ENCODE measurements at regions not wholly inside any gene's neighbourhood (a gene's known extent, or its start where the extent isn't known, plus 50 kb on each side); places are given as distances from the start of the nearest gene placed in this dataset.
"Not testable (repeated sequence)": the region's sequence is repeated elsewhere in the genome, so short reads cannot be mapped to it uniquely, and the experiment has no call there.

GRCh38 chr5:39691993-39692392 is 267.2 kb upstream of the DAB2 start:
- DNase-seq: no peak
- CTCF ChIA-PET: no interaction called here
- intact Hi-C loops (cut with DNase I, micrococcal nuclease): no loop called here
- Mint-ChIP-seq H3K27me3 (peaks cover 20% of the 10 kb centered on the region), H3K27ac (no peak overlapping the region), H3K9me3 (ENCODE audit: low read depth) (no peaks in the 10 kb centered on the region), H3K36me3 (ENCODE audit: low read depth) (no peaks in the 10 kb centered on the region), H3K4me1 (no peaks in the 10 kb centered on the region), H3K4me3 (no peak overlapping the region)
- no peak for ATAC-seq
- POLR2A ChIA-PET: no interaction called here

- Mint-ChIP-seq H3K27me3 (peaks cover 20% of the 10 kb centered on the region), H3K27ac (no peak overlapping the region), H3K9me3 (ENCODE audit: low read depth) (no peaks in the 10 kb centered on the region), H3K4me1 (no peaks in the 10 kb centered on the region), H3K36me3 (ENCODE audit: low read depth) (no peaks in the 10 kb centered on the region), H3K4me3 (no peak overlapping the region)
- no peak for ATAC-seq
- intact Hi-C loops (cut with DNase I, micrococcal nuclease): no loop called here
- POLR2A ChIA-PET: no interaction called here
- DNase-seq: no peak
- CTCF ChIA-PET: interaction anchor here (0.6 kb wide), 1 partner anchor 16 kb away, joined by 3 read pairs; no protein-coding TSS in a partner anchor
Observed at GRCh38 chr5:39691136-39691535, 266.4 kb upstream of the DAB2 start.

- DNase-seq: no peak
- no peaks in the 10 kb centered on the region for H3K9me3 Mint-ChIP-seq (ENCODE audit: low read depth)
- ChIA-PET POLR2A (no interaction called here), CTCF (interaction anchor here (0.8 kb wide), 1 partner anchor 13 kb away, joined by 3 read pairs; no protein-coding TSS in a partner anchor)
- H3K4me3 Mint-ChIP-seq: no peak overlapping the region
- ATAC-seq: no peak
- intact Hi-C loops (cut with DNase I, micrococcal nuclease): no loop called here
- H3K27me3 Mint-ChIP-seq: peaks cover 17% of the 10 kb centered on the region
- H3K27ac Mint-ChIP-seq: no peak overlapping the region
- no peaks in the 10 kb centered on the region for H3K4me1 Mint-ChIP-seq
- H3K36me3 Mint-ChIP-seq (ENCODE audit: low read depth): no peaks in the 10 kb centered on the region
Observed at GRCh38 chr5:39689919-39690318, 265.1 kb upstream of the DAB2 start.

- H3K4me3 Mint-ChIP-seq: not testable (repeated sequence)
Observed at GRCh38 chr5:39687924-39688323, 263.1 kb upstream of the DAB2 start.

GRCh38 chr5:39680213-39680612 is 255.4 kb upstream of the DAB2 start:
- Mint-ChIP-seq H3K4me3 (no peak overlapping the region), H3K4me1 (no peaks in the 10 kb centered on the region), H3K27me3 (peaks cover 3% of the 10 kb centered on the region), H3K36me3 (ENCODE audit: low read depth) (no peaks in the 10 kb centered on the region), H3K9me3 (ENCODE audit: low read depth) (no peaks in the 10 kb centered on the region), H3K27ac (no peak overlapping the region)
- DNase-seq (no peak), ATAC-seq (no peak)
- ChIA-PET POLR2A (no interaction called here), CTCF (no interaction called here)
- intact Hi-C loops (cut with DNase I, micrococcal nuclease): no loop called here

More at GRCh38 chr5:39687924-39688323, 263.1 kb upstream of the DAB2 start:
- POLR2A ChIA-PET; CTCF ChIA-PET; H3K36me3 Mint-ChIP-seq (ENCODE audit: low read depth); H3K27ac Mint-ChIP-seq; H3K9me3 Mint-ChIP-seq (ENCODE audit: low read depth); intact Hi-C loops (cut with DNase I, micrococcal nuclease); DNase-seq; H3K4me1 Mint-ChIP-seq; ATAC-seq: not testable (repeated sequence)
- peaks cover 11% of the 10 kb centered on the region for H3K27me3 Mint-ChIP-seq

- Mint-ChIP-seq H3K9me3 (ENCODE audit: low read depth) (no peaks in the 10 kb centered on the region), H3K4me1 (no peaks in the 10 kb centered on the region), H3K4me3 (no peak overlapping the region), H3K27ac (no peak overlapping the region), H3K27me3 (peaks cover 6% of the 10 kb centered on the region), H3K36me3 (ENCODE audit: low read depth) (no peaks in the 10 kb centered on the region)
- ATAC-seq (no peak), DNase-seq (no peak)
- POLR2A ChIA-PET: no interaction called here
- intact Hi-C loops (cut with DNase I, micrococcal nuclease): no loop called here
- CTCF ChIA-PET: no interaction called here
Observed at GRCh38 chr5:39678534-39678933, 253.8 kb upstream of the DAB2 start.

GRCh38 chr5:39675676-39676075 is 250.9 kb upstream of the DAB2 start:
- POLR2A ChIA-PET: no interaction called here
- DNase-seq (no peak), ATAC-seq (no peak)
- intact Hi-C loops (cut with DNase I, micrococcal nuclease): no loop called here
- H3K36me3 Mint-ChIP-seq (ENCODE audit: low read depth): no peaks in the 10 kb centered on the region
- no peaks in the 10 kb centered on the region for H3K9me3 Mint-ChIP-seq (ENCODE audit: low read depth)
- no peak overlapping the region for H3K4me3 Mint-ChIP-seq
- no peak overlapping the region for H3K27ac Mint-ChIP-seq
- H3K4me1 Mint-ChIP-seq: no peaks in the 10 kb centered on the region
- H3K27me3 Mint-ChIP-seq: peaks cover 4% of the 10 kb centered on the region
- CTCF ChIA-PET: no interaction called here

- intact Hi-C loops (cut with DNase I, micrococcal nuclease): no loop called here
- DNase-seq (no peak), ATAC-seq (no peak)
- H3K4me1 Mint-ChIP-seq: no peaks in the 10 kb centered on the region
- H3K4me3 Mint-ChIP-seq: no peak overlapping the region
- peaks cover 6% of the 10 kb centered on the region for H3K27me3 Mint-ChIP-seq
- ChIA-PET POLR2A (no interaction called here), CTCF (no interaction called here)
- H3K9me3 Mint-ChIP-seq (ENCODE audit: low read depth): no peaks in the 10 kb centered on the region
- no peak overlapping the region for H3K27ac Mint-ChIP-seq
- no peaks in the 10 kb centered on the region for H3K36me3 Mint-ChIP-seq (ENCODE audit: low read depth)
Observed at GRCh38 chr5:39674209-39675082, 249.7 kb upstream of the DAB2 start.

GRCh38 chr5:39671561-39671961 is 246.8 kb upstream of the DAB2 start:
- no peak for ATAC-seq
- H3K27me3 Mint-ChIP-seq: peaks cover 6% of the 10 kb centered on the region
- H3K4me3 Mint-ChIP-seq: no peak overlapping the region
- no peaks in the 10 kb centered on the region for H3K4me1 Mint-ChIP-seq
- no peak overlapping the region for H3K27ac Mint-ChIP-seq
- ChIA-PET CTCF (interaction anchor here (1.2 kb wide), 1 partner anchor 10 kb away, joined by 3 read pairs; no protein-coding TSS in a partner anchor), POLR2A (no interaction called here)
- no peaks in the 10 kb centered on the region for H3K9me3 Mint-ChIP-seq (ENCODE audit: low read depth)
- no peak for DNase-seq
- intact Hi-C loops (cut with DNase I, micrococcal nuclease): no loop called here
- no peaks in the 10 kb centered on the region for H3K36me3 Mint-ChIP-seq (ENCODE audit: low read depth)

GRCh38 chr5:39670955-39671354 is 246.2 kb upstream of the DAB2 start:
- Mint-ChIP-seq H3K36me3 (ENCODE audit: low read depth) (no peaks in the 10 kb centered on the region), H3K4me3 (no peak overlapping the region), H3K9me3 (ENCODE audit: low read depth) (no peaks in the 10 kb centered on the region), H3K27ac (no peak overlapping the region), H3K27me3 (peaks cover 6% of the 10 kb centered on the region), H3K4me1 (no peaks in the 10 kb centered on the region)
- no peak for ATAC-seq
- intact Hi-C loops (cut with DNase I, micrococcal nuclease): no loop called here
- ChIA-PET POLR2A (interaction anchor here (0.6 kb wide), 1 partner anchor 365 kb away, joined by 4 read pairs; no protein-coding TSS in a partner anchor), CTCF (interaction anchor here (1.0 to 1.2 kb wide), 2 partner anchors 9 to 1075 kb away, joined by 3 read pairs; no protein-coding TSS in a partner anchor)
- no peak for DNase-seq

- Mint-ChIP-seq H3K4me1 (no peaks in the 10 kb centered on the region), H3K4me3 (no peak overlapping the region), H3K27ac (no peak overlapping the region), H3K9me3 (ENCODE audit: low read depth) (no peaks in the 10 kb centered on the region), H3K36me3 (ENCODE audit: low read depth) (no peaks in the 10 kb centered on the region), H3K27me3 (peaks cover 6% of the 10 kb centered on the region)
- ChIA-PET POLR2A (interaction anchor here (0.6 kb wide), 1 partner anchor 366 kb away, joined by 4 read pairs; no protein-coding TSS in a partner anchor), CTCF (interaction anchor here (1.0 to 1.3 kb wide), 2 partner anchors 48 to 1076 kb away, joined by 3 to 4 read pairs; no protein-coding TSS in a partner anchor)
- DNase-seq (no peak), ATAC-seq (no peak)
- intact Hi-C loops (cut with DNase I, micrococcal nuclease): no loop called here
Observed at GRCh38 chr5:39670391-39670790, 245.6 kb upstream of the DAB2 start.

- ATAC-seq (no peak), DNase-seq (no peak)
- Mint-ChIP-seq H3K4me1 (no peaks in the 10 kb centered on the region), H3K36me3 (ENCODE audit: low read depth) (no peaks in the 10 kb centered on the region), H3K27ac (no peak overlapping the region), H3K27me3 (peaks cover 5% of the 10 kb centered on the region), H3K9me3 (ENCODE audit: low read depth) (no peaks in the 10 kb centered on the region), H3K4me3 (no peak overlapping the region)
- ChIA-PET POLR2A (no interaction called here), CTCF (no interaction called here)
- intact Hi-C loops (cut with DNase I, micrococcal nuclease): no loop called here
Observed at GRCh38 chr5:39668980-39669379, 244.2 kb upstream of the DAB2 start.
